HG03432 (cell line): ENCODE measurements at regions not wholly inside any gene's neighbourhood (a gene's known extent, or its start where the extent isn't known, plus 50 kb on each side); places are given as distances from the start of the nearest gene placed in this dataset.

Experiments used
- ATAC-seq: cut with Tn5 transposase; IDR thresholded peaks from one replicate; pipeline ENCODE4 v1.9.1; 2021; ENCODE audit warnings: mild to moderate bottlenecking, moderate library complexity; ENCODE audit not compliant: unreplicated experiment

DNA sequence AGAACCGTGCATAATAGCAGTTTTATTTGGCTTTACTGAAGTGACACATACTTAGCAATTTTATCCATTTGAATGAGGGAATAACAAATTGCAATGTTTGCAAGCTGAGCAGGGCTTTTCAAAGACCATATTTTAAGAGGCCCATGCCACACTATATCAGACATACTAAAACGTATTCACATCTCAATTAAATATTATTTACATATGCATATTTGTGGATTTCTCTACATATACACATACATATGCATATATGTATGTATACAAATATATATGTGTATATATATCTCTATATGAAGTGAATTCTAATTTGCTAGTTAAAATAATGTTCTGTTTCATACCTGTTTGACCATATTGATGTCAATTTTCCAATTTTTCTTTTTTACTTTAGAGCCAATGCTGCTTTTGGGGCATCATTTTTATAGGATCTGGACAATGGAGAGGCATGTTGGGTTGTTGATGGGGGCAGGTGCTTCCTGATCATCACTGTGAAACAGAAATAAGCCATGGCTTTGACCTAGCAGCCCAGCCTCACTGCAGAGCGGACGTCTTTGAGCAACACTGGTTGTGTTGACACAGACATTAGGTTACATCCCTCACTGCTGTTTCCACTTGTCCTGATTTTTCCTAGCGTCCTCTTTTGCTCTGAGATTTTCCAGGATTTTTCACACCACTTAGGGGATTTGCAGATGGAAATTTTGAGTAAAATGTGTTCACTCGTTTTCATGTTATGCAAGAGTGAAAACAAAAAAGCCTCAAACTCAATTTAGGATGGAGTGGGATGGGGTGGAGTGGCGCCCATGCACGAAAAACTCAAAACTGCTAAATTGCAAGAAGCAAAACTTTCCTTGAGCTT is 56.9 kb downstream of the RDH14 start:
- no peak for ATAC-seq

DNA sequence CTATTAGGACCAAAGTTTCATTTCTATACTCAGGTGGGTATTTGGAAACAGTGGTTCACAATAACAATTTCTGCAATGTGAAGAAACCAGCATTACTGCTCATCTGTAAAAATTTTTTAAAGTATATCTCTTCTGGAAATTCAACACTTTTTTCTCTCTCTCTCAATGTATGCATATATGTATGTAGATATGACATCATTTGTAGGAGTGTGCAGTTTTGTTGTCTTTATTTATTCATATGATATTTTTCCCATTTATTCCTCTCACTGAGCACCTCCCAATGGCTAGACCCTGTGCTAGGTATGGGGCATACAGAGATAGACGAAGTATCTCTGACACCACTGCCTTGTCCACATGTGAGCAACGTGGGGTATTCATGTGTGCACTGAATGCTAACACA is 58.3 kb downstream of the RDH14 start:
- no peak for ATAC-seq

DNA sequence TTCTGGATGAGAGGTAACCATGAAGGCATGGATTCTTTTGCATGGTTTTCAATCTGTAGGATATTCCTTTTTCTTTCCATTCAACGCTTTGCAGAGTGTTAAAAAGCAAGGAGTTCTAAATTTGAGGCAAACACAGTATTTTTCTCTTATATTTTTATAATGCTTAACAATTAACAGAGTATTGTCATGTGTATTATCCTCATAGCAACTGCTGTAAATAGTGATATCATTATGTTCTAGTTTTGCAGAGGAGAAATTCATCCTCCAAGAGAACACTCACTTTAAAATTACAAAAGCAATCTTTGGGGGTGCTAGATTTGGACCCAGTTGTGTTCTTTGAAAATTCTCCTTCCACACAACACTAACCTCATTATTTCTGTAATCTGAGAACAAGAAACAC is 58.7 kb downstream of the RDH14 start:
- no peak for ATAC-seq

DNA sequence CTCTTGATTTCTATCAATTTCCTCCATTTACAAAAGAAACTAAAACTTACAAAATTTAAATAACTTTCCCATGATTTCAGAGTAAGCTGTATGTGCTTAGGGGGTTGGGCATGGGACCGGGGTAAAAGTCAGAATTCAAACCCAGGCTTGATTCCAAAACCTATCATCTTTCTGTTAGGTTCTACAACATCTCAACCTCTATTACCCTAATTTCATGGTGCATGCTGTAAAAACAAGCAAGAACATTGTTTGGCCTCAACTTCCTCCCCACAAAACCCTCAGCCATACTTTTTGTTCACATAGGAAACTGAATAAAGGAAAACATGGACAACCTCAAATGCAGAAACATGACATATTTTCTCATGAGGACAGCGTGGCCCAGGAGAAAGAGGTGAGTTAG is 59.3 kb downstream of the RDH14 start:
- ATAC-seq = no peak

DNA sequence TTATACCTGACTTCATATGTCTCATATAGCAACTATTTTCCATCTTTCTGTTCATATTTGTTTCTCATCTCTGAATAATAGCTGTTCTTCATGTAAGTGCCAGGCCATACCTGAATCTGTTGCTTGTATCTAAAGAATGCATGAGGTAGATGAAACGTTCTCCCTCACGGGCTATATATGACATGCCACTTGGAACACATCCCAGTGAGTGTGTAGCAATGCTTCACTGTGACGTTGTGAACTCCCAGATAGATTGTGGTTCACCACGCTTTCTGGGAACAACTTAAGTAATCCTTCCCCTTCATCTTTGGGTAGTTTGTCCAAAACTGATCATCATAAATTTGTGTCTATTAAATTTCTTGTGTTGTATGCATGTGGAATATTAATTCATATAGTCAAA is 60.1 kb downstream of the RDH14 start:
- ATAC-seq = no peak

DNA sequence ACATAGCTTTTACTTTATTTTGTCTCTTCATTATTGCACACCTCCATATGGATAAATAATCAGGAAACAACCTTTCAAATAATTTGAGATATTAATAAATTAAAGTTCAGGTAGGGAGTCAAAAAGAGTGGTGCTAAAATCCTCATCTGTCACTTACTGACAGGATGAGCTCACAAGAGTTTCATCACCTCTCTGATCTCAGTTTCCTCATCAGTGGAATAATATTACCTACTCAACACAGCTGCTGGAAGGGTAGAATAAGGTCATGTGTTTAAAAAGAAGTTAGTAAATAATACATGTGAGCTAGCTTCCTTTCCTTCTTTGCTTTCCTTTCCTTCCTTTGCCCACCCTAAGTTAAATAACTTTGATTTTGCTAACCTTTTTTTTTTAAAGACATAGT is 61.9 kb downstream of the RDH14 start:
- ATAC-seq = no peak

DNA sequence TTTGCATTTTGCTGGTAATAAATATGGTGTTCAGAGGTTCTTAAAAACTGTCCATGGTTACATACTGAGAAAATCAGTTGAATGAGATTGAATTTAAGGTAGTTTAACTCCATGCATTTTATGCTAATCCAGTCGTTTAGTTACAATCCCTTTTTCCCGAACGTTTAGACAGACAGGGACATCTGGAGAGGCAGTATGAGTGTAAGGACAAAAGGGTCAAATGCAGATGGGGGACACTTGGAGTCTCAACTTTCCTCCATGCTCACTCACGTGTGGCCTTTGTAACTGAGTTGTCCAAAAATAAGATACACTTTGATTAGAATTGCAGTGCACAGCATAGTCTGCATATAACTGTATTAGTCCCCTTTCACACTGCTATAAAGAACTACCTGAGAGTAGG is 63.9 kb downstream of the RDH14 start:
- ATAC-seq = no peak

DNA sequence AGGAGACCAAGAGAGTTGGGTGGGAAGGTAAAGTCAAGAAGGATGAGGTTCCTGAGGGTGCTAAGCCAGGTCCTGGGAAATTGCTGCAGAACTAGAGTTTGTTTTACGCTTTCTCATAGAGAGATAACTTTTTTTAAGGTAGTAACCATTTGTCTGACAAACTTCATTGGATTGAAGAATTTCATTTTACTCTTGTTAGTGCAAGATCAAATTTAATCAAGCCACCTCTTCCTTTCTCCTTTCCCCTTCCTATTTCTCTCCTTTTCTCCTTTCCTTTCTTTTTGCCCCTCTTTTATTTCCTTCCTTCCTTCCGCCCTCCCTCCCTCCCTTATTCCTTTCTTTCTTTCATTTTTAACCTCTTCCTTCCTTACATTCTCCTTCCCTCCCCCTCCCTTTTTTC is 65.4 kb downstream of the RDH14 start:
- ATAC-seq = no peak

DNA sequence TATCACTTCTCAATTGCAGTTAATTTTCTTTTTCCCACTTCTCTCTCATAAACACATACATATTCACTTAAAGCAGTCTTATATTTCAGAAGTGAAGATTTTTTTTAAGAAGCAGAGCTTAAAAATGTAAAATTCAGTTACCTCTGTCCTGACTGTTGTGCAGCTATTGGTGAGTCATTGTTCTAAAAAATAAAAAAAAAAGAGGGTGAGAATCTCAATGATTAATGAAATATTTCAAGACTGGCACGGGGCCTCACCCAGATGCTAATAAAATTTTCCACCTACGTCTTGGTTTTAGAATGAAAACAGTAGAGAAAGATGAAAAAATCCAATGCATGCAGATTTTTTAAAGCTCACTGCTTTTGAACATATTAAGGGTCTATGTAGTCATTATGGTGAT is 67.7 kb downstream of the RDH14 start:
- no peak for ATAC-seq

DNA sequence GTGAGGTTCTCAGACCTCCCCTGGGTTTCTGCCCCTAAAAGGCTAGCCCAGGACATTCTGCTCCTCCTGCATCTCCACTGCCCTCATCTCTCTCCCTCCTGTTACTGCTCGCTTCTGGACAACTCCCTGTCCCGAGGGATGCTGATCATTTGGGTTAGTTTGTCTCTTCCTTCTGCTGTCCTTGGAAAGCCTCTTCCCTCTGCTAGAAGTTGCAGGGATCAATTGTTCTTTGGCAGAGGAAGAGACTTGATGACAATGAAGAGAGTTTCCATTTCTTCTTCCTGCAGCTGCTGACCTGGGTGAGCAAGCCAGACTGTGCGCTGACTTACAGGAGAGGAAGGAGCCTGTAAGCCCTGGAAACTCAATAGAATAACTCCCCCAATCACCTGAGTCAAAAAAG is 68.9 kb downstream of the RDH14 start:
- ATAC-seq = no peak

DNA sequence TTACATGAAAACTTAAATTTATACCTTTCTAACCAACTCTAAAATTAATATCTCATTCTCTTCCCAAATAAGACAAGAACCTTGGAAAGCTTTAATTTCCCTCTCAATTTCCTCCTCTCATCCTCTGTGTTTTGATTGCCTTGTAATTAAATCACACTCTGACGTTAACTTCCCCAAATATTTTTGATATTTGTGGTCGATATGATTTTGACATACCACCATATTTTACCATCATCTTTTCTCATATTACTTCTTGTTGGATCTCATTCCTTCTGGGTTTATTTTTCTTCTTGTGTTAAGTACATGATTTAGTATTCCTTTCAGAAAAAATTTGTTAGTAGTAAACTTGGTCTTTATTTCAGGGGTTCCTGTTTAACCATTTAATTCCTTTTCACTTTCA is 69.6 kb downstream of the RDH14 start:
- ATAC-seq = no peak

DNA sequence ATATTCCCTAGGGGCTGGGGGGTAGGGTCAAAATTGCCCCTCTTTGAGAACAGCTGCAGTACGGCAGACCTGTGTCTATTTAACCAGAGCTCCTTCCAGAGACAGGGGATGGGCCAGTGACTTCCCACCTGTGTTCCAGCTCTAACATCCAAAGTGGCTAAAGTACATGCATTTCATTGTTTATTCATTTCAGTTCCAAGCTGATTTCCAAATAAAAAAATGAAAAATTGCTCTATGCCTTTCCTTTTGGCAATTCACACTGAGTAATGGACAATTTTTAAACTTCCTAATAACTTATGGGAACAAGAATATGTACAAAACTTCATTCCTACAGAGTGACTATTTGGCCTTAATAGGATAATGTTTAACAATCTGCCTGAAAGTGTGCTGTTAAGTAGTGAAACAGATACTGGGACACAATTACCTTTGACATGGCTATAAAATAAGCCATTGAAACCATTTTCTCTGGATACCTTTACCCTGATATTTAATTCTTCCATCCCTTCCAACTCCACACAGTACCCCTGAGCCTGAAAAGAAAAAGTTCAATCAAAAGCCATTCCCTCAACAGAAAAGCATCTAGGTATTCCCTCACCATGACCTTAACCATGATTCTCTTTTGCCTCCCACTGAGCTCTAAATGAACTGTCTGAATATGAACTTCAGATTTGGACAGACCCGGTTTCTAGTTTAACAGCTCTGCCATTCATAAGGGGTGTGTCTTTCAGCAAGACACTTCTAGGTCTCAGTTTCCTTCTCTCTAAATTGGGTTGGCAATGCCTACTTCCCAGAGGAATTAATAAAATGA is 73.1 kb downstream of the RDH14 start:
- no peak for ATAC-seq

DNA sequence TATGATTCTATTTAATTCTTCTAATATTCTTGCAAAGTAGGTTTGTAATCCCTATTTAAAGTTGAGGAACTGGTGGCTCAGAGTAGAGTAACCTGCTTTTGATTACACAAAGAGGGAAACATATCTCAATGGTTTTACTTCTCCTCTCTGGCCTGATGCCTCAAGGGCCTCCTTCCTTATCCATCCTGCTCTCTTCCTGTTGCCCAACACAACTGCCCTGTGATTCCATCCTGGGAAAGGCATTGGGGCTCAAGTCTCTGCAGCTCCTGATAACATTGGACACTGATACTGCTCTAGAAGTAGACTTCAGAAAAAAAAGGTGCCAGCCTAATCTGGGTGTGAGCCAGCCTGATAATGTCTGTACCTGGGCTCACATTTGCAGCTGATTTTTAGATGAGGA is 75.8 kb downstream of the RDH14 start:
- no peak for ATAC-seq

DNA sequence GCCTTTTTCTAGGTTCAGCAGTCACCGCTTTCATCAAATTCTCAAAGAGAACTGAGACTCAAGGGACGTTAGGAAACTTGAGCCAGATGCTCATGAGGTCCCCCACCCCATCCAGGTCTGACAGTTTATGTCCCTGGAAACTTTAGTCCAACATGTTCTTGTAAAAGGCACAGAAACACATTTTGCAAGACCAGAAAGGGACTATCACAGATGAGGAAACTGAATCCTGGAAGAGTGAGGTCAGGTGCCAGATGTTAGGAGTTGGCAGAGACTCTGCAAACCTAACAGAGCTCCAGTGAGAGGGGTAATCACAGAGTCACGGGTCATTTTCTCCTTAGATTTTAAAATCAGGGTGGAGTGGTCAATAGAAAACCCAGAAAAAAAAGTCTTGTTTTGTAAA is 76.6 kb downstream of the RDH14 start:
- no peak for ATAC-seq

DNA sequence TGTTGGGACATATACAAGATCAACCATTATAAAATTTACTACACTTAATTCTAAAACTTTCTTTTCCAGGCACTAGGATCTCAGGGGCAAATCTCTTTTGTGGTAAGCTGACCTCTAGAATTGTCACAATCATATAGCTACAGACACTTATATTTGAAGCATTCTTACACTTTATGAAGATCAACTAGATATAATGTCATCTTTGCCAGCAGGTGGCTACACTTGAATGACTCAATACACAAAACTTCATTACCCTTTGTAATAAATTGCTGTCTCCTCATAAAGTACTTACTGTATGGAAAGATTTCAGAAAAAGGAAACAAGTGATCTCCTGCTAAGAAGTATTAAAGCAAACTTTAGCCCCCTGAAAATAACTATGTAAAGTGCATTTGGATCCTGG is 77.8 kb downstream of the RDH14 start:
- ATAC-seq = no peak

DNA sequence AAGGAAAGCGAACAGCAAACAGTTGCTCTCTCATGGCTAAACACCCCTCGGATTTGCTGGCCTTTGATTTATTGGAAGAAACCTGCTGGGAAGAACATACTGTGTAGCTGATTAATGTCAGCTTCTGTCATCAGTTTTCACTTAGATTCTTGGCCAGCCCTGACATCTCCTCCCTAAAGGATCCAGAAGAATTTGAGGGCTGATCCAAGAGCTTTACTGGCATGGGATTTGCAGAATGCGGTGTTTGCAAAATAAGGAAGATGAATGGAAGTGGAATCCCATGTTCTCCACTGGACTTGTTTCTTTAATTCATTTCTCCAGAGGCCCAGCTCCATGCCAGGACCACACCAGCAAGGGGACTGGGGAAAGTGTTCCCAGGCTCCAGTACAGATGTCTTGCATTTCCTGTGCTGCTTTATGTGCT is 80.5 kb downstream of the RDH14 start:
- no peak for ATAC-seq

DNA sequence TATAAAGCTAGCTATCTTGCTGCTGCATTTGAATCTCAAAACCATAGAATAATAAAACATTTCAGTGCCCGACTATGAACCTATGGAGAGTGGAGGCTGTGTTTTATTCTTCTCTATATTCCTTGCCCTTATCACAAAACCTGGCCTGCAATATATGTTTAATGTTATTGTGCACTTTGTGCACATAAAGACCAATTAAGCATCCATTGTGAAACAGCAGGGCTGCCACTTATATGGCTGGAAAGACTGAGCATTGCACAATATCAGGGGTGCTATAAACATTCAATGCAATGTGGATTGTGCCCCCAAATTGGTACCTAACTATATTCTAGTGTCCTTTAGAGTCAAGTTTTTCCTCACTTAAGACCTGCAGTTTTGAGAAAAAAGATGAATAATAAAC is 83.2 kb downstream of the RDH14 start:
- ATAC-seq = no peak

DNA sequence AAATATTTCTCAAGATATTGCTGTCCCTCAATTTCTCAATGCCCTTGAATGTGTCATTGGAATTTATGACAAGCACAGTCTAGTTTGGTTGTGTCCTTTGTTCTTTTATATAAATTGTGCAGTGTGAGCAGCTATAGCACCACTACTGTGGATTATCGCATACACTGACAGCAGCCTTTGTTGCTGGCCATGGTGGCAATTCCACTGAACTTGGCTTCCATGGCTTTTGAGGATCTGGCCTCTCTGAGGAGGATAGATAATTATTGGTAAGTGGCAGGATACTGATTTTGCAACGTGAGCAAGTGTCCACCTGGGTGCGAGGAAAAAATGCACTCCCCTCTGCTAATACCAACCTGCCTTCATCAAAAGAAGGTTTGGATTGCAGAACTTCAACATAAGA is 84.0 kb downstream of the RDH14 start:
- no peak for ATAC-seq

DNA sequence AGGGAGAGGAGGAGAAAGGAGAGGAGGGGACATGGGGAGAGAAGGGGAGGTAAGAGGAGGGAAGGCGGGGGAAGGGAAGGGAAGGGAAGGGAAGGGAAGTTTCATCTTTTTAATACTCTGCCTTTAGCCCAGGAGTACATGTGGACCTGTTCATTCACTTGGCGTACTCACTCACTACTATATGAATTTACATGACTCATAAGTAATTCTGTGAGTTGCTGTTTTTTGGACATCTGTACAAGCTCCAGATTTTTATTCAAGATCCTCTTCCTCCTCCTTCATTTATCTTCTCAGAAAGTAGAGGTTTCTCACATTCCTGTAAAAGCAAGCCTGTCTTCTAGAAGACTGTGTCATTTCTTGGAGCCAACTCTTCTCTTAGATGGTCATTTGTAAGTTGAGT is 84.6 kb downstream of the RDH14 start:
- ATAC-seq = no peak

DNA sequence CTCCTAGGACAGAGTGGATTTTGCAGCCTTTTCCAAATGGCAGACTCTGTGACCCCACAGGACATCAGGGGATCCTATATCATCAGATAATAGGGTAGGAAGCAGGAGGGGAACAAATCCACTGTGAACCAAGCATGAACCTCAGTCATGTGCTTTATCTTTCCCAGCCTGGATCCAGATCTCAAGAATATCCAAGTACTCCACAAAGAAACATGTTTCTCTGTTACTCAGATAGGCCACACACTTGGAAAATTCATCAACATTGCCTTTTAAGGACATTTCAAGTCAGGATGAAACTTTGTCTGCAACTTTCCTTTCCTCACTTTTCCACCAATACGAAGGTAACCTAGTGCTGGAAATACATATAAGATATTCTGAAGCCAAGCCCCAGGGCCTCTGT is 85.8 kb downstream of the RDH14 start:
- no peak for ATAC-seq

DNA sequence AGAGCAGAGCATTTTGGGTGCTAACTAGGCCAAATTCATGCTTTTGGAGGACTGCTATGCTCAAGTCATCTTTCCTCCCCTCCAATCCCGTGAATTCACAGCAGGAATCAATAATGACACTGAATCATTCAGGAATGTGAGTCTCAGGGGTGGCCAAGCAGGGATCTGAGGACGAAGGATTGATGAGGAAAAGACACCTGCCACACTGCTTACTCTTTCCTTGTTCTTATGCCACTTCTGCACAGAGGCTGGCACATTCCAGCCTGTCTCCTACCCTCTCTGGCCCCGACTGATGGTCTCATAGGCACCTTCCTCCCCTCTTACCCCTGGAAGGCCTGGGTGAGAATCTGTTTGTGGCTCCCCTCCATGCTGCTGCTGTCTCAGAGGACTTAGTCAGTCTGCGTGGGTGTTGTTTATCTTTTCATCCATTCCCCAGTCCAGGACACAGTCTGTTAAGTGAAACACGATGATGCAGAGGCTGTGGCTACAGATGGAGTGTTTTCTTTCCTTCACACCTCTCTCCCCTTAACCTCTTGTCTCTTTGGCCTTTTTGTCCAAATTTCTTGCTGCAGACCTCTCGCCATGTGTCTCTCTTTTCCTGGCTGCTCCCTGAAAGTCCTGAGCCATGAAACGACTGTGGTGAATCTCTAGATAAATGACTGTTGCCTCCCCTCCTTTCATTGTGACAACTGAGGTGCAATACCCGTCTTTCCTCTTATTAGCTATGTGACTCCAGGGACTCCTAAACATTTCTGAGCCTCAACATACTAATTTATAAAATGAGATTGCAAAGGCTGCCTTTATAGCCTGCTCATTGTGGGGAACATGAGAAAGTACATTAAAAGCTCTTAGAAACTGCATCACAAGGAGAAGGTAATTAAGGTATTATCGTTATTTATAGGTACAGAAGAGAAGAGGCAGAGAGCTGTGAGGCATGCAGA is 86.9 kb downstream of the RDH14 start:
- no peak for ATAC-seq
